CD4-positive, alpha-beta T cell (primary cell): ENCODE measurements at regions not wholly inside any gene's neighbourhood (a gene's known extent, or its start where the extent isn't known, plus 50 kb on each side); places are given as distances from the start of the nearest gene placed in this dataset.

Experiments used
- ATAC-seq: fragments of 200-7000 bp; cut with Tn5 transposase; one replicate; pipeline ENCODE4 v1.10.0; 2022; ENCODE audit warnings: mild to moderate bottlenecking; ENCODE audit not compliant: poor library complexity
- CTCF ChIA-PET: fragments of 350-600 bp; sonication (Branson Sonifier 250); formaldehyde crosslinking; loops from one replicate; lab custom pipeline; 2021; ENCODE audit warnings: antibody characterized with exemption, inconsistent platforms; lab: Charles Lee
- POLR2A ChIA-PET: fragments of 350-600 bp; sonication (Branson Sonifier 250); formaldehyde crosslinking; loops from one replicate; lab custom pipeline; 2021; ENCODE audit warnings: antibody characterized with exemption, inconsistent platforms; lab: Charles Lee
- DNase-seq, 14 experiments: peaks; one replicate each; pipeline ENCODE4 v3.0.0-alpha.2; 2013 to 2020; ENCODE audit warnings: mixed read lengths in 2 of 14
- H3K27ac ChIP-seq, 2 donors: one replicate each; pipeline versions ENCODE4 v1.5.1 to v1.7.0; 2013; ENCODE audit warnings: low read length in 2 of 2, low read depth in 1 of 2, mild to moderate bottlenecking in 1 of 2
- H3K27me3 ChIP-seq, 2 experiments: 1 replicate in 1 of 2; 2 replicates in 1 of 2; pipeline versions ENCODE4 v1.6.1 to v1.7.0; 2013; ENCODE audit warnings: low read length in 2 of 2, control low read depth in 1 of 2, mild to moderate bottlenecking in 1 of 2, moderate library complexity in 1 of 2; ENCODE audit not compliant: insufficient read depth in 2 of 2, control insufficient read depth in 1 of 2
- H3K36me3 ChIP-seq: one replicate; pipeline ENCODE4 v1.6.1; 2013; ENCODE audit warnings: low read length, control low read depth; ENCODE audit not compliant: insufficient read depth
- H3K4me1 ChIP-seq: one replicate; pipeline ENCODE4 v1.6.1; 2013; ENCODE audit warnings: low read length, control low read depth; ENCODE audit not compliant: insufficient read depth
- H3K4me3 ChIP-seq: one replicate; pipeline ENCODE4 v1.5.1; 2013; ENCODE audit warnings: mild to moderate bottlenecking, low read length, moderate library complexity
- H3K9me3 ChIP-seq, 2 experiments: 1 replicate in 1 of 2; 2 replicates in 1 of 2; pipeline versions ENCODE4 v1.6.1 to v1.7.0; 2013; ENCODE audit warnings: low read length in 2 of 2, mild to moderate bottlenecking in 2 of 2, control low read depth in 1 of 2, moderate library complexity in 1 of 2; ENCODE audit not compliant: control insufficient read depth in 1 of 2, insufficient read depth in 1 of 2
- H3K27ac Mint-ChIP-seq: one replicate; pipeline ENCODE4 v1.8.0; 2020; ENCODE audit warnings: mixed read lengths
- H3K27me3 Mint-ChIP-seq: one replicate; pipeline ENCODE4 v1.8.0; 2021; ENCODE audit warnings: mixed read lengths
- H3K36me3 Mint-ChIP-seq: one replicate; pipeline ENCODE4 v1.8.0; 2021; ENCODE audit warnings: low read depth, mixed read lengths
- H3K4me1 Mint-ChIP-seq: one replicate; pipeline ENCODE4 v1.8.0; 2021; ENCODE audit warnings: low read depth, mixed read lengths
- H3K4me3 Mint-ChIP-seq: one replicate; pipeline ENCODE4 v1.8.0; 2020; ENCODE audit warnings: mild to moderate bottlenecking, mixed read lengths
- H3K9me3 Mint-ChIP-seq: one replicate; pipeline ENCODE4 v1.8.0; 2020; ENCODE audit warnings: mixed read lengths
- intact Hi-C, 2 experiments: fragments of 100-400 bp; cut with DNase I in 1 of 2; cut with micrococcal nuclease in 1 of 2; formaldehyde crosslinking; loops; one replicate each; pipeline versions ENCODE4 v1.15.1 to v1.9.0; 2023 to 2025; cut with DNase I, micrococcal nuclease
- TF ChIP-seq, protein P1 (sequence below): fragments of 200-600 bp; IDR thresholded peaks from one replicate; pipeline ENCODE4 v1.8.0; 2022; ENCODE audit warnings: antibody characterized with exemption, mild to moderate bottlenecking

- TF ChIP-seq, protein P1, sequence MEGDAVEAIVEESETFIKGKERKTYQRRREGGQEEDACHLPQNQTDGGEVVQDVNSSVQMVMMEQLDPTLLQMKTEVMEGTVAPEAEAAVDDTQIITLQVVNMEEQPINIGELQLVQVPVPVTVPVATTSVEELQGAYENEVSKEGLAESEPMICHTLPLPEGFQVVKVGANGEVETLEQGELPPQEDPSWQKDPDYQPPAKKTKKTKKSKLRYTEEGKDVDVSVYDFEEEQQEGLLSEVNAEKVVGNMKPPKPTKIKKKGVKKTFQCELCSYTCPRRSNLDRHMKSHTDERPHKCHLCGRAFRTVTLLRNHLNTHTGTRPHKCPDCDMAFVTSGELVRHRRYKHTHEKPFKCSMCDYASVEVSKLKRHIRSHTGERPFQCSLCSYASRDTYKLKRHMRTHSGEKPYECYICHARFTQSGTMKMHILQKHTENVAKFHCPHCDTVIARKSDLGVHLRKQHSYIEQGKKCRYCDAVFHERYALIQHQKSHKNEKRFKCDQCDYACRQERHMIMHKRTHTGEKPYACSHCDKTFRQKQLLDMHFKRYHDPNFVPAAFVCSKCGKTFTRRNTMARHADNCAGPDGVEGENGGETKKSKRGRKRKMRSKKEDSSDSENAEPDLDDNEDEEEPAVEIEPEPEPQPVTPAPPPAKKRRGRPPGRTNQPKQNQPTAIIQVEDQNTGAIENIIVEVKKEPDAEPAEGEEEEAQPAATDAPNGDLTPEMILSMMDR, result no peak
- Mint-ChIP-seq H3K4me1 (no peaks in the 10 kb centered on the region), H3K36me3 (no peaks in the 10 kb centered on the region), H3K4me3 (no peak overlapping the region), H3K27ac (no peak overlapping the region), H3K27me3 (no peaks in the 10 kb centered on the region), H3K9me3 (peaks cover 34% of the 10 kb centered on the region)
- no peak overlapping the region for H3K27ac ChIP-seq
- intact Hi-C loops, result no loop called here
- no peaks in the 10 kb centered on the region for H3K27me3 ChIP-seq
- ATAC-seq (no peak), DNase-seq (no peak)
- H3K9me3 ChIP-seq, result peaks cover 6 to 21% of the 10 kb centered on the region in 2 experiments
- no peaks in the 10 kb centered on the region for H3K36me3 ChIP-seq
- H3K4me3 ChIP-seq, result no peak overlapping the region
- CTCF ChIA-PET, result no interaction called here
- H3K4me1 ChIP-seq, result no peaks in the 10 kb centered on the region
- POLR2A ChIA-PET, result no interaction called here
Measured at GRCh38 chr5:13385066-13385465, 559.4 kb downstream of the DNAH5 start.

DNA sequence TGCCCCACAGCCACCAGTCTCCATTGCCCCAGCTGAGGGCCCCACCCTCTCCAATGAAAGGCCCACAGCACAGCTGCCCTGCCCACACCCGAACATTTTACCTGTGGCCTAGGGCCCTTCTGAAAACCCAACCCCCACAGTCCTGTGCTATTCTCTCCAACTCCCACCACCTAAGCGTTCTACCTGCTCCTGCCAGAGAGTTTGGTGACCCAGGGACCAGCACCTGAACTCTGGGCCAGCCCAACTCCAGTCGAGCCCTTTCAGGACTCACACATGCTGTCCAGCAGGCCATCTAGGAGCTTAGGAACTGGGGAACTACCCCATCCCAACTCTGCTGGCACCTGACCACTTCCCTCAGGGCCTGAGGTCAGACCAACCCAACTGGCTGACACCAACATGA, 562.3 kb downstream of the DNAH5 start:
- ChIA-PET CTCF (no interaction called here), POLR2A (no interaction called here)
- Mint-ChIP-seq H3K4me1 (no peaks in the 10 kb centered on the region), H3K36me3 (no peaks in the 10 kb centered on the region), H3K27ac (no peak overlapping the region), H3K4me3 (no peak overlapping the region), H3K9me3 (peaks cover 25% of the 10 kb centered on the region), H3K27me3 (no peaks in the 10 kb centered on the region)
- Histone ChIP-seq H3K36me3 (no peaks in the 10 kb centered on the region), H3K4me3 (no peak overlapping the region), H3K27me3 (no peaks in the 10 kb centered on the region), H3K27ac (no peak overlapping the region), H3K9me3 (peaks cover 6 to 13% of the 10 kb centered on the region in 2 experiments), H3K4me1 (no peaks in the 10 kb centered on the region)
- ATAC-seq (no peak), DNase-seq (no peak)
- TF ChIP-seq, protein P1, result no peak
- intact Hi-C loops, result no loop called here

DNA sequence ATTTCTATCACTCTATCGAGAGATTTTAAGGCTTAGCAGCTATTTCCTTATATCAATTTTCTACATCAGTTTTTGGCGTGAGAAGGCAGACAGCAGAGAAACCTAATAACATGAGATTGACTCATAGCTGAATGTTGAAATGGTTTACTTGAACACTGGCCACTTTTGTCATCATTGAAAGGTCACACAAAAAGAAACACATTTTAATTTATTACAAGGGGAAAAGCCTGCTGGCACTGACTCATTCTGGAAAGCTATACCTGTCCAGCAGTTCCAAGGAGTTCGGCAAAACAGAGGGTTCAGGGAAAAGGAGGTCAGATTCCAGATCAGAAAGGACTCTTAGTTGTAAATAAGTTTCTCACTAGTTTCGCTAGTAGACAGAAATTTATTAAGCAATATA, 566.4 kb downstream of the DNAH5 start:
- H3K9me3 Mint-ChIP-seq, result peaks cover 2% of the 10 kb centered on the region
- TF ChIP-seq, protein P1, result no peak

More for the DNA sequence above, 566.4 kb downstream of the DNAH5 start:
- ChIA-PET POLR2A (no interaction called here), CTCF (no interaction called here)
- Histone ChIP-seq H3K27me3 (no peaks in the 10 kb centered on the region), H3K27ac (no peak overlapping the region), H3K9me3 (peaks cover 4 to 16% of the 10 kb centered on the region in 2 experiments), H3K4me1 (no peaks in the 10 kb centered on the region), H3K36me3 (no peaks in the 10 kb centered on the region), H3K4me3 (no peak overlapping the region)
- Mint-ChIP-seq H3K4me3 (no peak overlapping the region), H3K4me1 (no peaks in the 10 kb centered on the region), H3K27ac (no peak overlapping the region), H3K36me3 (no peaks in the 10 kb centered on the region), H3K27me3 (no peaks in the 10 kb centered on the region)
- intact Hi-C loops, result no loop called here
- DNase-seq (no peak), ATAC-seq (no peak)
